Heart left ventricle (tissue), 16 donors: ENCODE measurements at regions not wholly inside any gene's neighbourhood (a gene's known extent, or its start where the extent isn't known, plus 50 kb on each side); places are given as distances from the start of the nearest gene placed in this dataset.

Experiments used
- ATAC-seq, 4 donors: fragments of 200-7000 bp; cut with Tn5 transposase; one replicate each; pipeline ENCODE4 v1.9.1; 2020 to 2022; ENCODE audit warnings: moderate library complexity in 4 of 4, mild to moderate bottlenecking in 3 of 4, moderate number of reproducible peaks in 1 of 4
- DNase-seq, 5 donors: peaks; one replicate each; pipeline ENCODE4 v3.0.0-alpha.2; 2020
- H3K27ac ChIP-seq, 12 donors: fragments of 200-600 bp; sonication (generic) in 4 of 12; one replicate each; pipeline versions ENCODE4 v1.5.0 to v1.8.0; 2016 to 2022; ENCODE audit warnings: mild to moderate bottlenecking in 2 of 12
- H3K27me3 ChIP-seq, 9 donors: fragments of 200-600 bp; sonication (generic) in 2 of 9; one replicate each; pipeline versions ENCODE4 v1.5.1 to v1.8.0; 2016 to 2022; ENCODE audit warnings: mild to moderate bottlenecking in 3 of 9
- H3K36me3 ChIP-seq, 9 donors: fragments of 200-600 bp; sonication (generic) in 2 of 9; one replicate each; pipeline versions ENCODE4 v1.5.0 to v1.8.0; 2018 to 2022; ENCODE audit warnings: mild to moderate bottlenecking in 2 of 9
- H3K4me1 ChIP-seq, 12 donors: fragments of 200-600 bp; sonication (generic) in 4 of 12; one replicate each; pipeline versions ENCODE4 v1.5.0 to v1.8.0; 2016 to 2022; ENCODE audit warnings: mild to moderate bottlenecking in 3 of 12
- H3K4me3 ChIP-seq, 12 donors: fragments of 200-600 bp; sonication (generic) in 4 of 12; one replicate each; pipeline versions ENCODE4 v1.5.0 to v1.8.0; 2017 to 2022; ENCODE audit warnings: mild to moderate bottlenecking in 9 of 12, moderate library complexity in 4 of 12
- H3K9me3 ChIP-seq, 12 donors: fragments of 200-600 bp; sonication (generic) in 4 of 12; one replicate each; pipeline versions ENCODE4 v1.5.0 to v1.8.0; 2016 to 2022; ENCODE audit warnings: mild to moderate bottlenecking in 1 of 12
- CTCF ChIP-seq, 12 donors: fragments of 200-600 bp; sonication (generic) in 4 of 12; IDR thresholded peaks; one replicate each; pipeline versions ENCODE4 v1.5.0 to v1.8.0; 2018 to 2022; ENCODE audit warnings: antibody characterized with exemption in 12 of 12, mild to moderate bottlenecking in 5 of 12
- POLR2A ChIP-seq, 2 donors: fragments of 450-650 bp; IDR thresholded peaks; one replicate each; pipeline ENCODE4 v1.6.1; 2017; ENCODE audit warnings: antibody characterized with exemption in 2 of 2, mild to moderate bottlenecking in 2 of 2, moderate library complexity in 2 of 2
- WGBS, 4 donors: extraction: QIAGEN DNeasy Blood & Tissue Kit in 2 of 4; methylation state at CpG; one replicate each; pipeline versions ENCODE4 v1.1.5 to v1.1.7; 2013 to 2018; 5-methylcytosine and 5-hydroxymethylcytosine counted together
- intact Hi-C, 10 donors: fragments of 100-400 bp; cut with DNase I; formaldehyde crosslinking; loops; one replicate each; pipeline versions ENCODE4 v1.11.1 to v1.14.2; 2022
- donor health status: ischemic (EF 13 %, LVEDD 7.1; RV severe dilation, severe dysfunction).
- donor health status: healthy with polysubstance abuse.
- donor health status: DM: no; HTN: yes; CAD: no.
- donor health status: DM: no; HTN: no; CAD: no.
- donor health status: ischemic (EF 25% LVEDD 6.9; RV normal size, moderate dysfunction).
- donor health status: ischemic (EF 25% LVEDD 5.7; RV mildly dilated, moderate dysfunction).
- donor health status: healthy.
- donor health status: DM: yes; HTN: yes; CAD: no.
- donor health status: ischemic (EF 35%, LVEDD 5.7; RV mildly dilated, moderate dysfunction).
- donor health status: nonischemic (EF 11% LVEDD 7.7; RV severe dilation, severe dysfunction).
- donor health status: DM: yes; HTN: yes; CAD: no.
- donor health status: PGD.
- donor health status: ischemic (EF 29% LVEDD 5.4; RV normal size, mild dysfunction).
- donor health status: nonischemic (EF 23%, LVEDD 6.1; RV moderate dilation, normal function).

GRCh38 chr6:105619971-105620741 lies 217.3 kb upstream of the PREP start:
- H3K4me1 ChIP-seq = no peaks in the 10 kb centered on the region
- TF ChIP-seq POLR2A (IDR thresholded peaks at IDR 0.05) (no peak), CTCF (IDR thresholded peaks at IDR 0.05) (no peak)
- no peaks in the 10 kb centered on the region for H3K9me3 ChIP-seq
- no peaks in the 10 kb centered on the region for H3K36me3 ChIP-seq
- DNase-seq = no peak
- peak overlapping the region in 1 of 12 donors; percentile 24 for H3K27ac ChIP-seq
- H3K4me3 ChIP-seq = no peak overlapping the region
- 81 to 85% (median 82%) methylated on average over 8 of the region's 8 CpGs for WGBS, 4 donors
- intact Hi-C loops = no loop called here
- ATAC-seq = no peak
- no peaks in the 10 kb centered on the region for H3K27me3 ChIP-seq

GRCh38 chr6:105618247-105618646 lies 215.4 kb upstream of the PREP start:
- intact Hi-C loops = no loop called here
- H3K4me1 ChIP-seq = no peaks in the 10 kb centered on the region

GRCh38 chr6:105616521-105616920 lies 213.6 kb upstream of the PREP start:
- no peak overlapping the region for H3K27ac ChIP-seq
- no peak overlapping the region for H3K4me3 ChIP-seq
- intact Hi-C loops = no loop called here
- H3K36me3 ChIP-seq = no peaks in the 10 kb centered on the region
- no peaks in the 10 kb centered on the region for H3K27me3 ChIP-seq
- TF ChIP-seq POLR2A (IDR thresholded peaks at IDR 0.05) (no peak), CTCF (IDR thresholded peaks at IDR 0.05) (no peak)
- H3K4me1 ChIP-seq = no peaks in the 10 kb centered on the region
- DNase-seq = no peak
- ATAC-seq = no peak
- no peaks in the 10 kb centered on the region for H3K9me3 ChIP-seq

More at GRCh38 chr6:105618247-105618646, 215.4 kb upstream of the PREP start:
- Histone ChIP-seq H3K27ac (no peak overlapping the region), H3K9me3 (no peaks in the 10 kb centered on the region), H3K36me3 (no peaks in the 10 kb centered on the region), H3K27me3 (no peaks in the 10 kb centered on the region), H3K4me3 (no peak overlapping the region)
- no peak for DNase-seq
- ATAC-seq = no peak
- WGBS, 4 donors = 68 to 100% (median 95%) methylated on average over 1 of the region's 1 CpG
- no peak for TF ChIP-seq CTCF (IDR thresholded peaks at IDR 0.05)
- no peak for TF ChIP-seq POLR2A (IDR thresholded peaks at IDR 0.05)

- intact Hi-C loops = no loop called here
- 23 to 33% (median 29%) methylated on average over 2 of the region's 2 CpGs for WGBS, 4 donors
Observed at GRCh38 chr6:105611606-105612005, 208.7 kb upstream of the PREP start.

More at GRCh38 chr6:105611606-105612005, 208.7 kb upstream of the PREP start:
- Histone ChIP-seq H3K27ac (no peak overlapping the region), H3K4me3 (no peak overlapping the region), H3K36me3 (no peaks in the 10 kb centered on the region), H3K27me3 (no peaks in the 10 kb centered on the region), H3K9me3 (no peaks in the 10 kb centered on the region), H3K4me1 (peaks cover 0 to 15% (median 2%) of the 10 kb centered on the region in 12 donors)
- ATAC-seq (no peak), DNase-seq (no peak)
- TF ChIP-seq POLR2A (IDR thresholded peaks at IDR 0.05) = no peak
- TF ChIP-seq CTCF (IDR thresholded peaks at IDR 0.05) = no peak
